ENCODE measurements at regions not wholly inside any gene's neighbourhood (a gene's known extent, or its start where the extent isn't known, plus 50 kb on each side); places are given as distances from the start of the nearest gene placed in this dataset.

- TF ChIP-seq ZNF565 (CRISPR knock-in tag; conservative IDR thresholded peaks at IDR 0.05; ENCODE audit: low read depth) (no peak), ARNTL (CRISPR knock-in tag; IDR thresholded peaks at IDR 0.05; ENCODE audit: borderline replicate concordance, low read depth) (no peak), CSDC2 (CRISPR knock-in tag; IDR thresholded peaks at IDR 0.05) (no peak), PATZ1 (CRISPR knock-in tag; IDR thresholded peaks at IDR 0.05; ENCODE audit: borderline replicate concordance) (no peak), OSR1 (CRISPR knock-in tag; IDR thresholded peaks at IDR 0.05) (no peak), TSHZ2 (CRISPR knock-in tag; IDR thresholded peaks at IDR 0.05) (no peak), CREB5 (CRISPR knock-in tag; IDR thresholded peaks at IDR 0.05; ENCODE audit: low read depth) (no peak), ZFP3 (CRISPR knock-in tag; IDR thresholded peaks at IDR 0.05) (no peak), GLIS3 (CRISPR knock-in tag; IDR thresholded peaks at IDR 0.05) (no peak), ZNF8 (CRISPR knock-in tag; IDR thresholded peaks at IDR 0.05) (no peak), CSRNP3 (CRISPR knock-in tag; IDR thresholded peaks at IDR 0.05) (no peak), ISL1 (CRISPR knock-in tag; IDR thresholded peaks at IDR 0.05) (no peak), ZFP30 (CRISPR knock-in tag; IDR thresholded peaks at IDR 0.05) (no peak)
Observed at GRCh38 chr2:57615855-57616556, 430.6 kb upstream of the VRK2 start.

Data from SK-N-SH treated with all-trans-retinoic acid at 6 μM for 48 hours (cell line).